ENCODE measurements at regions not wholly inside any gene's neighbourhood (a gene's known extent, or its start where the extent isn't known, plus 50 kb on each side); places are given as distances from the start of the nearest gene placed in this dataset.

DNA sequence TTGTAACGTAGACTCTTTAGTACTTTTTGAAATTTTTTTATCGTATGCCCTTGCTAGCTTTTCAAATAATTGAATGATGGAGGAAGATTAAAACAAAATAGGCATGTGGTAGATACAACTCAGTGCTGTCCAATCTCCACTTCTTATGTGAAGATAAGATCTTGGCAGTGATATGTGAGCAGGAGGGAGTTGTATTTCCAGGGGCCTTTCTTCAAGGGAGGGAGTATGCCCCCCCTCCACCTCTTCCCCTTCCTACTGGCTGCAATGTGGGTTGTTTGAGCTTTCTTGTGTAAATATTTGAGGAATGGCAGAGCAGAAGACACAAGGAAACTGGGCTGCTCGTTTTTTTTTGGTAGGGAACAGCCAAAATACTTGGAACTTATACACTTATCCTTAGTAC, 374.9 kb downstream of the PSAT1 start:
- TF ChIP-seq, protein P1, sequence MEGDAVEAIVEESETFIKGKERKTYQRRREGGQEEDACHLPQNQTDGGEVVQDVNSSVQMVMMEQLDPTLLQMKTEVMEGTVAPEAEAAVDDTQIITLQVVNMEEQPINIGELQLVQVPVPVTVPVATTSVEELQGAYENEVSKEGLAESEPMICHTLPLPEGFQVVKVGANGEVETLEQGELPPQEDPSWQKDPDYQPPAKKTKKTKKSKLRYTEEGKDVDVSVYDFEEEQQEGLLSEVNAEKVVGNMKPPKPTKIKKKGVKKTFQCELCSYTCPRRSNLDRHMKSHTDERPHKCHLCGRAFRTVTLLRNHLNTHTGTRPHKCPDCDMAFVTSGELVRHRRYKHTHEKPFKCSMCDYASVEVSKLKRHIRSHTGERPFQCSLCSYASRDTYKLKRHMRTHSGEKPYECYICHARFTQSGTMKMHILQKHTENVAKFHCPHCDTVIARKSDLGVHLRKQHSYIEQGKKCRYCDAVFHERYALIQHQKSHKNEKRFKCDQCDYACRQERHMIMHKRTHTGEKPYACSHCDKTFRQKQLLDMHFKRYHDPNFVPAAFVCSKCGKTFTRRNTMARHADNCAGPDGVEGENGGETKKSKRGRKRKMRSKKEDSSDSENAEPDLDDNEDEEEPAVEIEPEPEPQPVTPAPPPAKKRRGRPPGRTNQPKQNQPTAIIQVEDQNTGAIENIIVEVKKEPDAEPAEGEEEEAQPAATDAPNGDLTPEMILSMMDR (conservative IDR thresholded peaks at IDR 0.05), result no peak
- Mint-ChIP-seq H3K27me3 (ENCODE audit: low read depth) (no peaks in the 10 kb centered on the region), H3K36me3 (ENCODE audit: low read depth) (no peaks in the 10 kb centered on the region), H3K27ac (ENCODE audit: unreplicated experiment) (no peak overlapping the region), H3K9me3 (peaks cover 6% of the 10 kb centered on the region), H3K4me1 (no peaks in the 10 kb centered on the region), H3K4me3 (no peak overlapping the region)
- DNase-seq (ENCODE audit: low read depth, low spot score), result no peak

GRCh38 chr9:78674874-78675273, 377.9 kb downstream of the PSAT1 start:
- TF ChIP-seq, protein P1 (conservative IDR thresholded peaks at IDR 0.05), result no peak

DNA sequence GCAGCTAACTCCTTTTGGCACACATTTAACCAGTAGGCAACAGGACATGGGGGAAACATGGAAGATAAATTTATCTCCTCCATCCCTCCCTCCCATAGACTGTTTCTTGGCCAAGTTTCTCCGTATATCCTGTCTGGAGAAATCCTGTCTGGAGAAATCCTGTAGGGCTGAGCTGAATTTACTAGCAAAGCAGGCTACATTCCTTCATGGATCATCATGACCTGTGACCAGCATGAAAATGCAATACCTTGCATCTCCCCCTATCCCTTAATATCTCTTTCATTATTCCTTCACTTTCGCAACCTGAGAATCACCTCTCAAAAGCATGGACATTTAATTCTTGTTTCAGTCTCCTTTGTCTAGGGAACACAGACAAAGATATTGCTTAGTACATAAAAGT, 379.1 kb downstream of the PSAT1 start:
- Mint-ChIP-seq H3K4me1 (no peaks in the 10 kb centered on the region), H3K9me3 (no peaks in the 10 kb centered on the region), H3K27ac (ENCODE audit: unreplicated experiment) (no peak overlapping the region), H3K36me3 (ENCODE audit: low read depth) (no peaks in the 10 kb centered on the region), H3K4me3 (no peak overlapping the region), H3K27me3 (ENCODE audit: low read depth) (no peaks in the 10 kb centered on the region)
- TF ChIP-seq, protein P1 (conservative IDR thresholded peaks at IDR 0.05), result no peak
- no peak for DNase-seq (ENCODE audit: low read depth, low spot score)

More at GRCh38 chr9:78674874-78675273, 377.9 kb downstream of the PSAT1 start:
- Mint-ChIP-seq H3K27me3 (ENCODE audit: low read depth) (no peaks in the 10 kb centered on the region), H3K9me3 (no peaks in the 10 kb centered on the region), H3K36me3 (ENCODE audit: low read depth) (no peaks in the 10 kb centered on the region), H3K4me1 (no peaks in the 10 kb centered on the region), H3K4me3 (no peak overlapping the region), H3K27ac (ENCODE audit: unreplicated experiment) (no peak overlapping the region)
- DNase-seq (ENCODE audit: low read depth, low spot score), result no peak

- no peak for DNase-seq (ENCODE audit: low read depth, low spot score)
Observed at GRCh38 chr9:78676623-78677022, 379.7 kb downstream of the PSAT1 start.

GRCh38 chr9:78677326-78677725, 380.4 kb downstream of the PSAT1 start:
- Mint-ChIP-seq H3K4me1 (no peaks in the 10 kb centered on the region), H3K27ac (ENCODE audit: unreplicated experiment) (no peak overlapping the region), H3K4me3 (no peak overlapping the region), H3K36me3 (ENCODE audit: low read depth) (no peaks in the 10 kb centered on the region), H3K27me3 (ENCODE audit: low read depth) (no peaks in the 10 kb centered on the region), H3K9me3 (no peaks in the 10 kb centered on the region)
- no peak for DNase-seq (ENCODE audit: low read depth, low spot score)
- TF ChIP-seq, protein P1 (conservative IDR thresholded peaks at IDR 0.05), result no peak

More at GRCh38 chr9:78676623-78677022, 379.7 kb downstream of the PSAT1 start:
- no peaks in the 10 kb centered on the region for H3K27me3 Mint-ChIP-seq (ENCODE audit: low read depth)
- no peaks in the 10 kb centered on the region for H3K4me1 Mint-ChIP-seq
- no peak overlapping the region for H3K27ac Mint-ChIP-seq (ENCODE audit: unreplicated experiment)
- no peaks in the 10 kb centered on the region for H3K9me3 Mint-ChIP-seq
- TF ChIP-seq, protein P1 (conservative IDR thresholded peaks at IDR 0.05), result no peak
- H3K4me3 Mint-ChIP-seq, result no peak overlapping the region
- H3K36me3 Mint-ChIP-seq (ENCODE audit: low read depth), result no peaks in the 10 kb centered on the region

GRCh38 chr9:78678877-78679276, 382.0 kb downstream of the PSAT1 start:
- DNase-seq (ENCODE audit: low read depth, low spot score), result no peak
- H3K27ac Mint-ChIP-seq (ENCODE audit: unreplicated experiment), result no peak overlapping the region
- TF ChIP-seq, protein P1 (conservative IDR thresholded peaks at IDR 0.05), result no peak
- H3K4me1 Mint-ChIP-seq, result no peaks in the 10 kb centered on the region
- no peaks in the 10 kb centered on the region for H3K27me3 Mint-ChIP-seq (ENCODE audit: low read depth)
- H3K36me3 Mint-ChIP-seq (ENCODE audit: low read depth), result no peaks in the 10 kb centered on the region
- H3K9me3 Mint-ChIP-seq, result peaks cover 2% of the 10 kb centered on the region
- no peak overlapping the region for H3K4me3 Mint-ChIP-seq

Data from neural crest cell (in vitro differentiated cells).